ENCODE measurements at regions not wholly inside any gene's neighbourhood (a gene's known extent, or its start where the extent isn't known, plus 50 kb on each side); places are given as distances from the start of the nearest gene placed in this dataset.

DNA sequence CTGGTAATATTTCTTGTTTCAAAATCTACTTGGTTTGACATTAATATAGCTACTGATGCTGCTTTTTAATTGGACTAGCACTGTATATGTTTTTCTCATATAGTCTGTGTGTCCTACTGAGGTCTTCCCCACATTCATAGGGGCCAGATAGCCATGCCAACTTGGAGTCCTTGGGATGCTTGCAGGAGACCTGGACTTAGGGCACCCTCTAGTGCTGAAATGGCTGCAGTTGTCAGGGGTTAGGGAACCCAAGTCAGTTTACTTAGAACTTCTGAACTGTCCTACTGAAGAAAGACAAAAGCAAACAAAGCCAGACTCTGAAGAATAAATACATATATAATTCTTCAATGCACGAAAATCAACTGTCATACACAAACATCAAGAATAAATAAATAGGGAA lies 279.9 kb upstream of the SYT1 start:
- ChIA-PET CTCF (no interaction called here), POLR2A (no interaction called here)
- Histone ChIP-seq H3K4me1 (ENCODE audit: control insufficient read depth in 1 of 2, insufficient read depth in 2 of 2, low read depth in 1 of 2, low read length in 1 of 2) (no peaks in the 10 kb centered on the region), H2AFZ (ENCODE audit: low read depth) (no peak overlapping the region), H3K9me3 (peaks cover 11% of the 10 kb centered on the region; the same call in 1 of the 2 replicates), H3K4me2 (no peak overlapping the region), H3K27ac (ENCODE audit: low read depth in 2 of 2, low read length in 1 of 2) (no peak overlapping the region), H4K20me1 (ENCODE audit: insufficient read depth) (no peaks in the 10 kb centered on the region), H3K36me3 (replicated peaks in 1 of 2; ENCODE audit: control insufficient read depth in 1 of 2, insufficient read depth in 2 of 2, low read length in 1 of 2) (no peaks in the 10 kb centered on the region), H3K79me2 (ENCODE audit: insufficient read depth) (no peaks in the 10 kb centered on the region), H3K4me3 (ENCODE audit: low read depth in 2 of 2, low read length in 1 of 2) (no peak overlapping the region), H3K9me2 (no peaks in the 10 kb centered on the region), H3F3A (replicated peaks; ENCODE audit: insufficient read depth) (peaks cover 9% of the 10 kb centered on the region), H3K9ac (no peak overlapping the region), H3K27me3 (ENCODE audit: insufficient read depth) (no peaks in the 10 kb centered on the region)
- DNase-seq: no peak
- TF ChIP-seq, protein P1, sequence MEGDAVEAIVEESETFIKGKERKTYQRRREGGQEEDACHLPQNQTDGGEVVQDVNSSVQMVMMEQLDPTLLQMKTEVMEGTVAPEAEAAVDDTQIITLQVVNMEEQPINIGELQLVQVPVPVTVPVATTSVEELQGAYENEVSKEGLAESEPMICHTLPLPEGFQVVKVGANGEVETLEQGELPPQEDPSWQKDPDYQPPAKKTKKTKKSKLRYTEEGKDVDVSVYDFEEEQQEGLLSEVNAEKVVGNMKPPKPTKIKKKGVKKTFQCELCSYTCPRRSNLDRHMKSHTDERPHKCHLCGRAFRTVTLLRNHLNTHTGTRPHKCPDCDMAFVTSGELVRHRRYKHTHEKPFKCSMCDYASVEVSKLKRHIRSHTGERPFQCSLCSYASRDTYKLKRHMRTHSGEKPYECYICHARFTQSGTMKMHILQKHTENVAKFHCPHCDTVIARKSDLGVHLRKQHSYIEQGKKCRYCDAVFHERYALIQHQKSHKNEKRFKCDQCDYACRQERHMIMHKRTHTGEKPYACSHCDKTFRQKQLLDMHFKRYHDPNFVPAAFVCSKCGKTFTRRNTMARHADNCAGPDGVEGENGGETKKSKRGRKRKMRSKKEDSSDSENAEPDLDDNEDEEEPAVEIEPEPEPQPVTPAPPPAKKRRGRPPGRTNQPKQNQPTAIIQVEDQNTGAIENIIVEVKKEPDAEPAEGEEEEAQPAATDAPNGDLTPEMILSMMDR (IDR thresholded peaks at IDR 0.05): peak; percentile 35
- TF ChIP-seq TAF1 (IDR thresholded peaks at IDR 0.05; ENCODE audit: borderline replicate concordance, low read depth, low read length): no peak
- 0 out of 2 replicates have a peak, but pooled peaks have one; percentile 19 for TF ChIP-seq RAD21 (IDR thresholded peaks at IDR 0.05; ENCODE audit: low read length)
- no peak for TF ChIP-seq GATA2 (CRISPR knock-in tag; IDR thresholded peaks at IDR 0.05)
- WGBS (ENCODE audit: low lambda C conversion rate): 29% methylated on average over 1 of the region's 1 CpG

DNA sequence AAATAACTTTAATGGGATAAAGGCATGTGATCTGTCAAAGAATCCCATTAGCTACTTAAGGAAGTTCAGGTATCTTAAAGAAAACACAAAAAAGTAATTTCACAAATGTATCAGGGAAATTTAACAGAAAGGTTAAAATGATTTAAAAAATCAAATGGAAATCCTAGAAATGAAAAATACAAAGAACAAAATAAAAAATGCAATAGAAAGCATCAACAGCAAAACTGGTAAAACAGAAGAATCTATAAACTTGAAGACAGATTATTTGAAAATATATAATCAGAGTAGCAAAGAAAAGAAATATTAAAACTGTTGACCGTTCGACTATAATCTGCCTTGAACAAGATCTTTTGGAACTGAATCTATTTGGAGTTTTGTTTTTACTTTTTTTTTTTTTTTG lies 279.4 kb upstream of the SYT1 start:
- Histone ChIP-seq H3K4me3 (ENCODE audit: low read depth in 2 of 2, low read length in 1 of 2) (no peak overlapping the region), H3K27me3 (ENCODE audit: insufficient read depth) (no peaks in the 10 kb centered on the region), H3K4me2 (no peak overlapping the region), H3F3A (replicated peaks; ENCODE audit: insufficient read depth) (peaks cover 9% of the 10 kb centered on the region), H3K9ac (no peak overlapping the region), H3K36me3 (replicated peaks in 1 of 2; ENCODE audit: control insufficient read depth in 1 of 2, insufficient read depth in 2 of 2, low read length in 1 of 2) (no peaks in the 10 kb centered on the region), H3K9me3 (peaks cover 11% of the 10 kb centered on the region; the same call in 1 of the 2 replicates), H3K27ac (ENCODE audit: low read depth in 2 of 2, low read length in 1 of 2) (no peak overlapping the region), H3K79me2 (ENCODE audit: insufficient read depth) (no peaks in the 10 kb centered on the region), H3K4me1 (ENCODE audit: control insufficient read depth in 1 of 2, insufficient read depth in 2 of 2, low read depth in 1 of 2, low read length in 1 of 2) (no peaks in the 10 kb centered on the region), H2AFZ (ENCODE audit: low read depth) (no peak overlapping the region), H4K20me1 (ENCODE audit: insufficient read depth) (no peaks in the 10 kb centered on the region), H3K9me2 (no peaks in the 10 kb centered on the region)
- POLR2A ChIA-PET: no interaction called here
- TF ChIP-seq, protein P2, sequence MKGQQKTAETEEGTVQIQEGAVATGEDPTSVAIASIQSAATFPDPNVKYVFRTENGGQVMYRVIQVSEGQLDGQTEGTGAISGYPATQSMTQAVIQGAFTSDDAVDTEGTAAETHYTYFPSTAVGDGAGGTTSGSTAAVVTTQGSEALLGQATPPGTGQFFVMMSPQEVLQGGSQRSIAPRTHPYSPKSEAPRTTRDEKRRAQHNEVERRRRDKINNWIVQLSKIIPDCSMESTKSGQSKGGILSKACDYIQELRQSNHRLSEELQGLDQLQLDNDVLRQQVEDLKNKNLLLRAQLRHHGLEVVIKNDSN (IDR thresholded peaks at IDR 0.05; ENCODE audit: borderline replicate concordance, low read depth): no peak
- TF ChIP-seq RCOR1 (IDR thresholded peaks at IDR 0.05; ENCODE audit: low read length) (no peak), MXI1 (IDR thresholded peaks at IDR 0.05; ENCODE audit: low read depth, low read length) (no peak), ELF1 (IDR thresholded peaks at IDR 0.05) (no peak), RXRA (IDR thresholded peaks at IDR 0.05; ENCODE audit: borderline replicate concordance, low read depth) (no peak)
- no peak for DNase-seq
- WGBS (ENCODE audit: low lambda C conversion rate): 74% methylated on average over 2 of the region's 2 CpGs
- CTCF ChIA-PET: no interaction called here

DNA sequence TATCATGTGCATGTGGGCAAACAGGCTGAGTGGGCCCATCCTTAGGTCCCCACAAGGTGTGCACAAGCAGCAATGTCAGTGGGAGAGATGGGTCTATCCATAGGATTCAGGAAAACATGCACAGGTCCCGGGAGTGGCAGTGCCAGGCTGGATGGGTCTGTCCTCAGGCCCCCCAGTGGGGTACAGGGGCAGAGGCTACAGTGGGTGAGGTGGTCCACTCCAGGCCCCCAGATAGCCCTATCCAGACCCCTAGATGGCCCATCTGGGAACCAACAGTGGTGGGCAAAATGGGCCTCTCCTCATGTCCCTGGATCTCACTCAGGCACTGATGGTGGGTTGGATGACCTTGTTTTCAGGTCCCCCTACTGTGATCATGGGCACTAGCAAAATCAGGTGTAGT lies 277.8 kb upstream of the SYT1 start:
- H2AFZ ChIP-seq (ENCODE audit: low read depth): no peak overlapping the region
- DNase-seq: no peak
- H3K9ac ChIP-seq: no peak overlapping the region
- H3F3A ChIP-seq (replicated peaks; ENCODE audit: insufficient read depth): peaks cover 9% of the 10 kb centered on the region
- no peaks in the 10 kb centered on the region for H3K36me3 ChIP-seq (replicated peaks in 1 of 2; ENCODE audit: control insufficient read depth in 1 of 2, insufficient read depth in 2 of 2, low read length in 1 of 2)
- no CpG with 5 or more reads among the region's 1 CpG for WGBS (ENCODE audit: low lambda C conversion rate)
- peaks cover 11% of the 10 kb centered on the region; the same call in 1 of the 2 replicates for H3K9me3 ChIP-seq
- POLR2A ChIA-PET: no interaction called here
- no peaks in the 10 kb centered on the region for H4K20me1 ChIP-seq (ENCODE audit: insufficient read depth)
- no peaks in the 10 kb centered on the region for H3K4me1 ChIP-seq (ENCODE audit: control insufficient read depth in 1 of 2, insufficient read depth in 2 of 2, low read depth in 1 of 2, low read length in 1 of 2)
- no peaks in the 10 kb centered on the region for H3K79me2 ChIP-seq (ENCODE audit: insufficient read depth)
- no peak overlapping the region for H3K27ac ChIP-seq (ENCODE audit: low read depth in 2 of 2, low read length in 1 of 2)
- H3K4me3 ChIP-seq (ENCODE audit: low read depth in 2 of 2, low read length in 1 of 2): no peak overlapping the region
- no peaks in the 10 kb centered on the region for H3K27me3 ChIP-seq (ENCODE audit: insufficient read depth)
- CTCF ChIA-PET: no interaction called here
- H3K9me2 ChIP-seq: no peaks in the 10 kb centered on the region; the same call in 1 of the 2 replicates
- H3K4me2 ChIP-seq: no peak overlapping the region
- TF ChIP-seq MXI1 (IDR thresholded peaks at IDR 0.05; ENCODE audit: low read depth, low read length) (no peak), GABPA (IDR thresholded peaks at IDR 0.05; ENCODE audit: low read depth) (no peak), YY1 (IDR thresholded peaks at IDR 0.05; ENCODE audit: low read depth) (no peak)
- TF ChIP-seq, protein P3, sequence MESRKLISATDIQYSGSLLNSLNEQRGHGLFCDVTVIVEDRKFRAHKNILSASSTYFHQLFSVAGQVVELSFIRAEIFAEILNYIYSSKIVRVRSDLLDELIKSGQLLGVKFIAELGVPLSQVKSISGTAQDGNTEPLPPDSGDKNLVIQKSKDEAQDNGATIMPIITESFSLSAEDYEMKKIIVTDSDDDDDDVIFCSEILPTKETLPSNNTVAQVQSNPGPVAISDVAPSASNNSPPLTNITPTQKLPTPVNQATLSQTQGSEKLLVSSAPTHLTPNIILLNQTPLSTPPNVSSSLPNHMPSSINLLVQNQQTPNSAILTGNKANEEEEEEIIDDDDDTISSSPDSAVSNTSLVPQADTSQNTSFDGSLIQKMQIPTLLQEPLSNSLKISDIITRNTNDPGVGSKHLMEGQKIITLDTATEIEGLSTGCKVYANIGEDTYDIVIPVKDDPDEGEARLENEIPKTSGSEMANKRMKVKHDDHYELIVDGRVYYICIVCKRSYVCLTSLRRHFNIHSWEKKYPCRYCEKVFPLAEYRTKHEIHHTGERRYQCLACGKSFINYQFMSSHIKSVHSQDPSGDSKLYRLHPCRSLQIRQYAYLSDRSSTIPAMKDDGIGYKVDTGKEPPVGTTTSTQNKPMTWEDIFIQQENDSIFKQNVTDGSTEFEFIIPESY (IDR thresholded peaks at IDR 0.05; ENCODE audit: borderline replicate concordance, low read depth): no peak
- TF ChIP-seq, protein P4, sequence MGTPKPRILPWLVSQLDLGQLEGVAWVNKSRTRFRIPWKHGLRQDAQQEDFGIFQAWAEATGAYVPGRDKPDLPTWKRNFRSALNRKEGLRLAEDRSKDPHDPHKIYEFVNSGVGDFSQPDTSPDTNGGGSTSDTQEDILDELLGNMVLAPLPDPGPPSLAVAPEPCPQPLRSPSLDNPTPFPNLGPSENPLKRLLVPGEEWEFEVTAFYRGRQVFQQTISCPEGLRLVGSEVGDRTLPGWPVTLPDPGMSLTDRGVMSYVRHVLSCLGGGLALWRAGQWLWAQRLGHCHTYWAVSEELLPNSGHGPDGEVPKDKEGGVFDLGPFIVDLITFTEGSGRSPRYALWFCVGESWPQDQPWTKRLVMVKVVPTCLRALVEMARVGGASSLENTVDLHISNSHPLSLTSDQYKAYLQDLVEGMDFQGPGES (IDR thresholded peaks at IDR 0.05; ENCODE audit: low read depth, low read length): no peak
- TF ChIP-seq, protein P1 (IDR thresholded peaks at IDR 0.05): no peak
